ENCODE measurements at regions not wholly inside any gene's neighbourhood (a gene's known extent, or its start where the extent isn't known, plus 50 kb on each side); places are given as distances from the start of the nearest gene placed in this dataset.

- H3K9ac ChIP-seq (ENCODE audit: low read length), result no peak overlapping the region
- peaks cover 0 to 4% (median 0%) of the 10 kb centered on the region in 4 experiments for H3K27me3 ChIP-seq (replicated peaks in 1 of 4; ENCODE audit: control extremely low read depth in 1 of 4, control insufficient read depth in 3 of 4, insufficient read depth in 4 of 4, low read length in 3 of 4)
- no peaks in the 10 kb centered on the region for H3K36me3 ChIP-seq (replicated peaks in 1 of 2; ENCODE audit: control extremely low read depth in 1 of 2, control insufficient read depth in 1 of 2, extremely low read depth in 1 of 2, insufficient read depth in 2 of 2, low read length in 1 of 2)
- DNase-seq, result no peak
- Mint-ChIP-seq H3K4me3 (no peak overlapping the region), H3K4me1 (no peaks in the 10 kb centered on the region), H3K27ac (no peak overlapping the region), H3K27me3 (peaks cover 27% of the 10 kb centered on the region), H3K9me3 (ENCODE audit: insufficient read depth) (peaks cover 2% of the 10 kb centered on the region)
- ATAC-seq (ENCODE audit: low read depth), result no peak
- intact Hi-C loops (cut with micrococcal nuclease), result no loop called here
- H3K4me3 ChIP-seq (ENCODE audit: control extremely low read depth in 1 of 5, extremely low read depth in 1 of 5, insufficient read depth in 1 of 5, low read depth in 2 of 5, low read length in 4 of 5), result no peak overlapping the region
- no peak overlapping the region for H3K27ac ChIP-seq (ENCODE audit: low read length in 2 of 2)
- 100% methylated on average over 2 of the region's 4 CpGs for WGBS (ENCODE audit: insufficient coverage)
- H3K9me3 ChIP-seq (ENCODE audit: control extremely low read depth in 1 of 3, control insufficient read depth in 2 of 3, insufficient read depth in 1 of 3, low read length in 2 of 3), result no peaks in the 10 kb centered on the region
- TF ChIP-seq CTCF (IDR thresholded peaks at IDR 0.05), result no peak
- no peak for TF ChIP-seq EZH2 (IDR thresholded peaks at IDR 0.05; ENCODE audit: borderline replicate concordance, insufficient read depth, low read depth, low read length, poor library complexity, severe bottlenecking)
- H4K20me1 ChIP-seq (ENCODE audit: control insufficient read depth, insufficient read depth, low read length, poor library complexity, severe bottlenecking), result no peaks in the 10 kb centered on the region
- ChIA-PET CTCF (no interaction called here), POLR2A (no interaction called here)
- no peaks in the 10 kb centered on the region for H3K79me2 ChIP-seq (ENCODE audit: control insufficient read depth, insufficient read depth, low read length)
- H3K4me1 ChIP-seq (ENCODE audit: control insufficient read depth in 2 of 2, insufficient read depth in 2 of 2, low read length in 2 of 2), result no peaks in the 10 kb centered on the region
- H2AFZ ChIP-seq (ENCODE audit: insufficient read depth, low read depth, low read length, poor library complexity, severe bottlenecking), result no peak overlapping the region
- no peak overlapping the region for H3K4me2 ChIP-seq (replicated peaks; ENCODE audit: low read depth, low read length, poor library complexity, severe bottlenecking)
Observed at GRCh38 chr5:36770125-36770524, 106.4 kb upstream of the NIPBL start.

GRCh38 chr5:36772276-36773140 is 104.1 kb upstream of the NIPBL start:
- POLR2A ChIA-PET, result no interaction called here

More at GRCh38 chr5:36772276-36773140, 104.1 kb upstream of the NIPBL start:
- Mint-ChIP-seq H3K9me3 (ENCODE audit: insufficient read depth) (no peaks in the 10 kb centered on the region), H3K27ac (no peak overlapping the region), H3K4me3 (no peak overlapping the region), H3K27me3 (peaks cover 19% of the 10 kb centered on the region), H3K4me1 (no peaks in the 10 kb centered on the region)
- H3K4me2 ChIP-seq (replicated peaks; ENCODE audit: low read depth, low read length, poor library complexity, severe bottlenecking), result no peak overlapping the region
- no peaks in the 10 kb centered on the region for H3K36me3 ChIP-seq (replicated peaks in 1 of 2; ENCODE audit: control extremely low read depth in 1 of 2, control insufficient read depth in 1 of 2, extremely low read depth in 1 of 2, insufficient read depth in 2 of 2, low read length in 1 of 2)
- H3K79me2 ChIP-seq (ENCODE audit: control insufficient read depth, insufficient read depth, low read length), result no peaks in the 10 kb centered on the region
- H3K27me3 ChIP-seq (replicated peaks in 1 of 4; ENCODE audit: control extremely low read depth in 1 of 4, control insufficient read depth in 3 of 4, insufficient read depth in 4 of 4, low read length in 3 of 4), result no peaks in the 10 kb centered on the region
- H2AFZ ChIP-seq (ENCODE audit: insufficient read depth, low read depth, low read length, poor library complexity, severe bottlenecking), result no peak overlapping the region
- CTCF ChIA-PET, result interaction anchor here (0.6 kb wide), 1 partner anchor 65 kb away, joined by 3 read pairs; no protein-coding TSS in a partner anchor
- H3K4me1 ChIP-seq (ENCODE audit: control insufficient read depth in 2 of 2, insufficient read depth in 2 of 2, low read length in 2 of 2), result no peaks in the 10 kb centered on the region
- 36% methylated on average over 1 of the region's 3 CpGs for WGBS (ENCODE audit: insufficient coverage)
- no peak overlapping the region for H3K9ac ChIP-seq (ENCODE audit: low read length)
- no peaks in the 10 kb centered on the region for H3K9me3 ChIP-seq (ENCODE audit: control extremely low read depth in 1 of 3, control insufficient read depth in 2 of 3, insufficient read depth in 1 of 3, low read length in 2 of 3)
- H3K4me3 ChIP-seq (ENCODE audit: control extremely low read depth in 1 of 5, extremely low read depth in 1 of 5, insufficient read depth in 1 of 5, low read depth in 2 of 5, low read length in 4 of 5), result no peak overlapping the region
- ATAC-seq (ENCODE audit: low read depth), result no peak
- H3K27ac ChIP-seq (ENCODE audit: low read length in 2 of 2), result no peak overlapping the region
- DNase-seq, result no peak
- TF ChIP-seq EZH2 (IDR thresholded peaks at IDR 0.05; ENCODE audit: borderline replicate concordance, insufficient read depth, low read depth, low read length, poor library complexity, severe bottlenecking) (no peak), CTCF (IDR thresholded peaks at IDR 0.05) (no peak)
- H4K20me1 ChIP-seq (ENCODE audit: control insufficient read depth, insufficient read depth, low read length, poor library complexity, severe bottlenecking), result no peaks in the 10 kb centered on the region
- intact Hi-C loops (cut with micrococcal nuclease), result no loop called here

All from B cell (primary cell).